Activated CD4-positive, alpha-beta T cell treated with anti-CD3 and anti-CD28 coated beads, Interleukin-2, amount 10 ng/mL, durations not matched to agents 7 days and 5 days (primary cell): ENCODE measurements at regions not wholly inside any gene's neighbourhood (a gene's known extent, or its start where the extent isn't known, plus 50 kb on each side); places are given as distances from the start of the nearest gene placed in this dataset.

Experiments used
- CTCF ChIA-PET: fragments of 350-600 bp; sonication (Branson Sonifier 250); formaldehyde crosslinking; loops from one replicate; lab custom pipeline; 2021; ENCODE audit warnings: antibody characterized with exemption; lab: Charles Lee
- POLR2A ChIA-PET: fragments of 350-600 bp; sonication (Branson Sonifier 250); formaldehyde crosslinking; loops from one replicate; lab custom pipeline; 2021; ENCODE audit warnings: antibody characterized with exemption; lab: Charles Lee
- DNase-seq: peaks from one replicate; pipeline ENCODE4 v3.0.0-alpha.2; 2020
- H3K27ac Mint-ChIP-seq: one replicate; pipeline ENCODE4 v1.8.0; 2021; ENCODE audit warnings: mild to moderate bottlenecking, moderate library complexity, mixed read lengths
- H3K27me3 Mint-ChIP-seq: one replicate; pipeline ENCODE4 v1.8.0; 2021; ENCODE audit warnings: mixed read lengths
- H3K36me3 Mint-ChIP-seq: one replicate; pipeline ENCODE4 v1.8.0; 2021; ENCODE audit warnings: low read depth, mixed read lengths
- H3K4me1 Mint-ChIP-seq: one replicate; pipeline ENCODE4 v1.8.0; 2021; ENCODE audit warnings: mixed read lengths
- H3K4me3 Mint-ChIP-seq: one replicate; pipeline ENCODE4 v1.8.0; 2021; ENCODE audit warnings: mild to moderate bottlenecking, moderate library complexity, mixed read lengths
- H3K9me3 Mint-ChIP-seq: one replicate; pipeline ENCODE4 v1.8.0; 2021; ENCODE audit warnings: mixed read lengths

DNA sequence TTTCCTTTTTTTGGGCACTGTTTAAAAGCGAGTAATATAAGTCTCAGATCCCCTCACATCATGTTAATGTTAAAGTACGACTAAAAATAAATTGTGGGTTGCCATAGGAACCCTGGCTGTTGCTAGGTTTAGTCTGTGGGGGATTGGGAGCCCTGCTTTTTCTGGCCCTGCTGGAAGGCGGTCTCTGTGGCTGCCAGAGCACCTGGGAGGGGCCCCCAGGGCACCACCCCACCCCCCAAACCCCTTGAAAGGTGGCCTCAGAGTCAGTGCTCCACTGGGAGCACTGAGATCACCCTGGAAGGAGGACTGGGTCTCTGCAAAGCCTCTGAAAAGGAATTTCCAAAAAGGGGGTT is 66.2 kb upstream of the NEURL1B start:
- H3K36me3 Mint-ChIP-seq = no peaks in the 10 kb centered on the region
- H3K27ac Mint-ChIP-seq = no peak overlapping the region
- peaks cover 3% of the 10 kb centered on the region for H3K27me3 Mint-ChIP-seq
- ChIA-PET POLR2A (no interaction called here), CTCF (no interaction called here)
- H3K4me3 Mint-ChIP-seq = no peak overlapping the region
- no peaks in the 10 kb centered on the region for H3K4me1 Mint-ChIP-seq
- DNase-seq = no peak
- no peaks in the 10 kb centered on the region for H3K9me3 Mint-ChIP-seq

DNA sequence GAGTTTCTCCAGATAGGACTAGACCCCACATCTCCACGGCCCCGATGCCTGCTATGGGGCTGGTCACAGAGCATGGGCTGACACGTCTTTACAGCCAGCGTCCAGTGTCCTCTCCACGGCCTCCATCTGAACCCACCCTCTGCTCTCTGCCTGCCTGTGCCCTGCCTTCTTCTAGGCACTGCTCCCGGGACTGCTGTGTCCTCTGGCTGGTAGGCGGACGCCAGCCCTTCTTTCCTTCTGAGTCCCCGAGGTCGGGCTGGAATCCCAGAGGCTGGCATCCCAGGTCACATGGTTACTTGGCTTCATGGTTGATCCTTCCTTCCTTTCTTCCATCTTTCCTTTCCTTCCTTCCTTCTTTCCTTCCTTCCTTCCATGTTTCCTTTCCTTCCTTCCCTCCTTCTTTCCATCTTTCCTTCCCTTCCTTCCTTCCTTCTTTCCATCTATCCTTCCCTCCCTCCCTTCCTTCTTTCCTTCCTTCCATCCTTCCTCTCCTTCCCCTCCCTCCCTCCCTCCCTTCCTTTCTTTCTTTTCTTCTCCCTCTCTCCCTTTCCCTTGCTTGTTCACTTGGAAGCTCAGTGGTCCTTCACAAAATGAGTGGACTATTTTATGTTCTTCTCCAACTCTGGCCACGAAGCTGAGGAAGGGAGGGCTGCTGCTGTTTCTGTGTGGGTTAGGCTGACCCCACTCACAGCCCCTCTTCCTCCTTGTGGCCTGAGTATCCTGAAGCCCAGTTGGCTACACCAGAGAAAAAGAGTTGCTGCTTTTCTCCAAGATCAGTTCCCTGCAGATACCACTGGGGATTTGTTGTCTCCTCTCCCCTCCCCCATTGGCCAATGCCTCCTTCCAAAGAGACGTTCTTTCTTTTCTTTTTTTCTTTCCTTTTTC is 66.8 kb upstream of the NEURL1B start:
- ChIA-PET CTCF (interaction anchor here (0.9 kb wide), 1 partner anchor 18 kb away, joined by 3 read pairs; no protein-coding TSS in a partner anchor), POLR2A (no interaction called here)
- Mint-ChIP-seq H3K27ac (no peak overlapping the region), H3K4me3 (no peak overlapping the region), H3K27me3 (peaks cover 3% of the 10 kb centered on the region), H3K4me1 (no peaks in the 10 kb centered on the region), H3K9me3 (no peaks in the 10 kb centered on the region), H3K36me3 (no peaks in the 10 kb centered on the region)
- DNase-seq = no peak

DNA sequence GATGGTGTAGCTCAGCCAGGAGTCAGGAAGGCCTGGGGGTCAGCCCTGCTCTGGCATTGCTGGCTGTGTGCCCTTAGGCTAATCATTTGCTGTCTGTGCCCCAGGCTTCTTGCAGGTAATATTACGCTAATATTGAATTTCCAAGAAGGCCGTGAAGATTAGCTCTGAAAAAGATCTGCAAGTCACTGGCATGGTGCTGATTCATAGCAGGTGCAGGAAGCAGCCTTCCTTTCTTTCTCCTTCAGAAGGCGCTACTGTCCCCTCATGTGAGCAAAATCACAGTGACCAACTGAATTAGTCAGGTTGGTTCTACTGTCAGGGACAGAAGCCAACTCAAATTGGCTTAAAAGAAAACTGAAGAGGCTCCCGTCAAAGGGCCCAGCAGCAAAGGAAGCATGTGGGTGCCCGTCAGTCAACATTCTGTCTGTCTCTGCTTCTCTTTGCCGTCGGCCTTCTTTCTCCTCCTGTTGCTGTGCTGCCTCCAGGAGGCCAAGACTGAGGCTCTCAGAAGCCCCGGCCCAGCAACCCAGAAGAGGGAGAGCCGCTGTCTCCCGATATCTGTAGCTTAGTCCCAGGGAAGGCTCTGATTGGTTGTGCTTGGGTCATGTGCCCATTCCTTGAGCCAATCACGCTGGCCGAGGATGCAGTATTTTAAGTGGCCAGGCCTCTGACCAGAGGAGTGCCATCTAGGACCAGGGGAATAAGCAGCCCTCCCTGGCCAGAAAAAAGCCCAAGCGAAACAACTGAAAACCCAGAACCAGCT is 67.8 kb upstream of the NEURL1B start:
- no peak overlapping the region for H3K4me3 Mint-ChIP-seq
- CTCF ChIA-PET = interaction anchor here (0.9 kb wide), 1 partner anchor 17 kb away, joined by 3 read pairs; no protein-coding TSS in a partner anchor

DNA sequence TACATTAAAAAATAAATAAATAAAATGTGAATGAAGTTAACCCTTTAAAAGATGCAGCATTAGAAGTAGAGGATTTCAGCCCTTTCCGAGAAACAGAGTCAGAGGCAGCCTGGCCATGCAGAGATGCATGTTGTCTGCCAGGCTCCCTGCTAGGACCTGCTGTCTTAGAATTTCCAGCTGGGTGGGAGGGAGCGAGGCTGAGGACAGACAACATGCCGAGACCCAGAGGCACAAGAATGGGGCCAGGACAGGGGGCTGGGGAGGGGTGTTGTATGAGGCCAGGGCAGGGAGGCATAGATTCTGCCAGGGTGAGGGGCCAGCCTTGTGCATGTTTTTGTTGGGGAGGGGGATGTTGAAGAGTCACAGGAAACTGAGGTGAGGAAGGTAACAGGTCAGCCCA is 68.6 kb upstream of the NEURL1B start:
- POLR2A ChIA-PET = no interaction called here
- CTCF ChIA-PET = no interaction called here
- no peak overlapping the region for H3K27ac Mint-ChIP-seq
- H3K36me3 Mint-ChIP-seq = no peaks in the 10 kb centered on the region
- no peaks in the 10 kb centered on the region for H3K4me1 Mint-ChIP-seq
- no peaks in the 10 kb centered on the region for H3K9me3 Mint-ChIP-seq
- no peak overlapping the region for H3K4me3 Mint-ChIP-seq
- peaks cover 3% of the 10 kb centered on the region for H3K27me3 Mint-ChIP-seq
- no peak for DNase-seq

More for the DNA sequence above, 67.8 kb upstream of the NEURL1B start:
- Mint-ChIP-seq H3K4me1 (no peaks in the 10 kb centered on the region), H3K9me3 (no peaks in the 10 kb centered on the region), H3K27ac (no peak overlapping the region), H3K27me3 (peaks cover 3% of the 10 kb centered on the region), H3K36me3 (no peaks in the 10 kb centered on the region)
- DNase-seq = no peak
- POLR2A ChIA-PET = no interaction called here

DNA sequence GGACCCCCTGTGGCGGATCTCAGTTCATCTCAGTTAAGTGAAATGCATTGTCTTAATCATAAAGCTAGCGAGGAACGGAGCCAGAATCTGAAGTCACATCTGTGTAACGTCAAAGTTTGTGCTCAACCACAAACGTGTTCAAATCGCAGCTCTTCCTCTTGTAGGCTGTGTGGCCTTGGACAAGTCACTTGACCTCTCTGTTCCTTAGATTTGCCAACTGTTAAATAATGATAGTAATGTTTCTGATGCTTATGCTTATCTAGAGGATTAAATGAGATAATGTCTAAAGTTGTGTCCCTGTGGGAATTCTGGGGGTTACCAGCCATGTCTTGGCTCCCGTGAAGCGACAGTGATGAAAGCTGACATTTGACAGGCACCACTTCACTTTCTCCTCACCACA is 69.2 kb upstream of the NEURL1B start:
- CTCF ChIA-PET = no interaction called here
- DNase-seq = no peak
- Mint-ChIP-seq H3K36me3 (no peaks in the 10 kb centered on the region), H3K27ac (no peak overlapping the region), H3K4me3 (no peak overlapping the region), H3K27me3 (peaks cover 3% of the 10 kb centered on the region), H3K9me3 (no peaks in the 10 kb centered on the region), H3K4me1 (no peaks in the 10 kb centered on the region)
- POLR2A ChIA-PET = no interaction called here

DNA sequence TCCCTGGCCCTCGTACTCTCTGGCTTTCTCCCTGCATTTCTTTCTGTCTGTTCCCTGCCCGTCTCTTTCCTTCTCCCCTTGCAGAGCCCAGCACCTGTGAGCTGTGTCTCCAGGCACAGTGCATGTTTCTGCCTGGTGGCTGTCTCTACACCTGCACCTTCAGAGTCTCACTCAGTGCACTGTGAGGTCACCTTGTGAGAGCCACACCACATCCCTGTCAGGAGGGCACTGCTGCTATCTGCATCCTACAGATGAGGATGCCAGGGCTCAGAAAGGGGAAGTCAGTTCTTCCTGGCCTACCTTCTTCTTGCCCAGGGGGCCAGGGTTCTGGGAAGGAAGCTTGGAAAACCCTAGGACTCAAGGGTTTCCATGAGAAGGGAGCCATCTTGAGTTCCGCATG is 69.7 kb upstream of the NEURL1B start:
- Mint-ChIP-seq H3K9me3 (no peaks in the 10 kb centered on the region), H3K4me1 (no peaks in the 10 kb centered on the region), H3K36me3 (no peaks in the 10 kb centered on the region), H3K27me3 (peaks cover 3% of the 10 kb centered on the region), H3K27ac (no peak overlapping the region), H3K4me3 (no peak overlapping the region)
- POLR2A ChIA-PET = no interaction called here
- CTCF ChIA-PET = no interaction called here
- DNase-seq = no peak

DNA sequence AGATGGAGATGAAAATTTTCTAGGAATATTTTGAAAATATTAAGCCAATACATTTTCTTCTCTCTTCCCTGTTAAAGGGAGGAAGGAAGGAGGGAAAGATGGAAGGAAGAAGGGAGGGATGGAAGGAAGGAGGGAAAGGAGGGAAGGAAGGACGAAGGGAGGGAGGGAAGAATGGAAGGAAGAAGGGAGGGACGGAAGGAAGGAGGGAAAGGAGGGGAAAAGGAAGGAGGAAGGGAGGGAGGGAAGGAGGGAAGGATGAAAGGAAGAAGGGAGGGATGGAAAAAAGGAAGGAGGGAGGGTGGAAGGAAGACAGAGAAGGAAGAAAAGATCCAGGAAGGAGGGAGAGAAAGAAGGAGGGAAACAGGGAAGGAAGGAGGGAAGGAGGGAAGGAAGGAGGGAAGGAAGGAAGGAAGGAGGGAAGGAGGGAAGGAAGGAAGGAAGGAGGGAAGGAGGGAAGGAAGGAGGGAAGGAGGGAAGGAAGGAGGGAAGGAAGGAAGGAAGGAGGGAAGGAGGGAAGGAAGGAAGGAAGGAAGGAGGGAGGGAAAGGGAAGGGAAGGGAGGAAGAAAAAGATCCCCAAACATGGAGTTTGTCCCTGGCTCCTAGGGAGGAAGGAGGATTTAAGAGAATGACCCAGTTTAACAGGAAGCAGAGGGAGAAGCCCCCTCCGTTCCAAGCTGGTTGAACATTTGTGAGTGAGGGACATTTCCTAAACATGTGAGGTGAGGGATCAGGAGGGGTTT is 70.3 kb upstream of the NEURL1B start:
- H3K9me3 Mint-ChIP-seq = no peaks in the 10 kb centered on the region
- CTCF ChIA-PET = no interaction called here
- no peak overlapping the region for H3K27ac Mint-ChIP-seq
- POLR2A ChIA-PET = no interaction called here
- H3K36me3 Mint-ChIP-seq = no peaks in the 10 kb centered on the region
- no peak for DNase-seq
- peaks cover 1% of the 10 kb centered on the region for H3K27me3 Mint-ChIP-seq
- no peak overlapping the region for H3K4me3 Mint-ChIP-seq
- no peaks in the 10 kb centered on the region for H3K4me1 Mint-ChIP-seq

DNA sequence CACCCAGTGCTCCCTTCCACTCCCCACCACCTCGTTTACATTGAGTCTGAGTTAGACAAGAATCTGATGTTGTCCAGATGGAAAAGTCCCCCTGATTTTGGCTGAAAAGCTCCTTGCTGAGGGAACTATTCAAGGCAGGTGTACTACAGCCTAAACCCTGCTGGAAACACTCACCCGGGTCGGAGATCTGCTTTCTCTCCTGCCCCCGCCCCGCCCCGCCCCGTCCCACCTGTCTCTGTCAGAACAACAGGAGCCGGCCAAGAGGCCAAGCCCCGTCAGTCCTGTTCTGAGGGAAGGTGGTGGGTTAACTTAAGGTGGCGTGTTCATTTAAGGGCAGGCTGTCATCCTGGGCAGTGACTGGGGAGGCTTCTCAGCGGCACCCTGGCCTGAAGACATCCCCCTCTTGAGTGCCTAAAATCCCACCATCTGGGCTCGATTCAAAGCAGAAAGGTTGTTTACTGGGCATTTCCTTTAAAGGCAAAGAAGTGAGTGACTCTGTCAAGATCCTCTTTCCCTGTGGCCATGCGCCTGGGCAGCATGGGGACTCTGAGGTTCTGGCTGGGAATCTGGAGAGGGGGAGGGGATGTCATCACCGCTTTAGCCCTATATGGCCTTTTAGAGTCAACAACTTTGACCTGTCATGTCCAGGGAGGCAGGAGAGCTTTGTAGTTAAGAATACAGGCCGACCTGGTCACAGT is 71.1 kb upstream of the NEURL1B start:
- CTCF ChIA-PET = no interaction called here

DNA sequence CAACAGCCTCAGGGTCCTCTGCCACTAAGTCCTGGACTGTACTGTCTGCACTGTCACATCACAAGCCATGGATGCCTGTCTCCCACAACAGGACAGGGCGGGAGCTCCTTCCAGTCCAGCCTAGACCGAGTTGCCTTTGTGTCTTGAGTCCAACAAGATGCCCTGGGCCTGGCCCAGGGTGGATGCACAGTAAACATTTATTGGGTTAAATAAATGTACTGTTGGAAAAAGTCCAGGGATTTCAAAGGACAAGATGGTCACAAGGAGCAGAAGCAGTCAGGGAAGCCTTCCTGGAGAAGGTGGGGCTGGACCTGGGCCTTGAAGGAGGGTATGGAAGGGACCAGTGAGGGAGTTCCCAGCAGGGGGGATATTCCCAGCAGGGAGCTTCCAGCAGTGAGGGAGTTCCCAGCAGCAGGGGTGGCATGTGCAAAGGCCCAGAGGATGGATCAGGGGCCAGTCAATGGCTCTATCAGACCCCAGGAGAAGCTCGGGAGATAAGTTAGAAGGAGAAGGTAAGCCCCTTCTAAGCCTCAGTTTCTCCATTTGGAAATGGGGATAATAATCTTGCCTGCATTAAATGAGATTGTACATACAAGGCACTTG is 72.7 kb upstream of the NEURL1B start:
- Mint-ChIP-seq H3K4me1 (no peaks in the 10 kb centered on the region), H3K36me3 (no peaks in the 10 kb centered on the region), H3K27me3 (no peaks in the 10 kb centered on the region), H3K4me3 (no peak overlapping the region), H3K27ac (no peak overlapping the region), H3K9me3 (no peaks in the 10 kb centered on the region)
- no peak for DNase-seq
- ChIA-PET POLR2A (no interaction called here), CTCF (interaction anchor here (0.9 kb wide), 1 partner anchor 16 kb away, joined by 4 read pairs; no protein-coding TSS in a partner anchor)

More for the DNA sequence above, 71.1 kb upstream of the NEURL1B start:
- no peak for DNase-seq
- Mint-ChIP-seq H3K27ac (no peak overlapping the region), H3K4me3 (no peak overlapping the region), H3K9me3 (no peaks in the 10 kb centered on the region), H3K27me3 (no peaks in the 10 kb centered on the region), H3K36me3 (no peaks in the 10 kb centered on the region), H3K4me1 (no peaks in the 10 kb centered on the region)
- POLR2A ChIA-PET = no interaction called here

DNA sequence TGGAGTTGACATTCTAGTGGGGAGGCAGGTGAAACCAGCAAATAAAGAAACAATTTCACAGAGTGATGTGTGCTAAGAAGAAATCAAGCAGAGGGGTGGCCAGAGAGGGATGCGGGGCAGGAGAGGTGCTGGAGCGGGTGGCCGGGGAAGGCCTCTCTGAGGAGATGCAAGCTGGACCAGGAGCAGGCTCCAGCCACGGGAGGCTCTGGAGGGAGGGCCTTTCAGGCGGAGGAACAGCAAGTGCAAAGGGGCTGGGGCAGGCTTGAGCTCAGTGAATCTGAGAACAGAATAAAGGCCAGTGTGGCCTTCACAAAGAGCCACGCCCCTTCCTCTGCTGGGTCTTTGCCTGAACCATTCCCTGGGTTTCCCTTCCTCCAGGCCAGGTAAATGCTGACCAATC is 73.2 kb upstream of the NEURL1B start:
- CTCF ChIA-PET = interaction anchor here (0.9 to 1.1 kb wide), 2 partner anchors 9 to 16 kb away, joined by 3 to 4 read pairs; no protein-coding TSS in a partner anchor
- no peak overlapping the region for H3K27ac Mint-ChIP-seq
- no peak overlapping the region for H3K4me3 Mint-ChIP-seq
- no peaks in the 10 kb centered on the region for H3K4me1 Mint-ChIP-seq
- POLR2A ChIA-PET = no interaction called here
- H3K27me3 Mint-ChIP-seq = no peaks in the 10 kb centered on the region
- no peaks in the 10 kb centered on the region for H3K9me3 Mint-ChIP-seq
- no peaks in the 10 kb centered on the region for H3K36me3 Mint-ChIP-seq
- DNase-seq = no peak

DNA sequence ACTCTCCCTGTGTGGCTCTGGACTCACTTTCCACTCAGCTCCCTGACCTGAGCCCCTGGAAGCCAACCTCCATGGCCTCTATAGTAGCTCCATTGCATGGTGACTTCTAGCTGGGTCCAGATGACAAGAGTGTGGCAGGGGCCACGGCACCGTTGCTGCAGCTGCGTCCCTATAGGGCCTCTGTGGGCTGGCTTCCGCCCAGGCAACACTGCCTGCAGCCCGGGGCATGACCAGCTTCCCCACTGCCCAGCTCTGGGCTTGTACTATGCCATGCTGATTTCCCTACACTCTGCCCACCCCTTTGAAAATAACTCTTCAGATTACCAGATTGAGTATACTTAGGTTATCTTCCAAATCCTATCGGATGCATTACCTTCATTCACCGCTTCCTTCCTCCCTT is 73.8 kb upstream of the NEURL1B start:
- DNase-seq = no peak
- Mint-ChIP-seq H3K4me3 (no peak overlapping the region), H3K9me3 (no peaks in the 10 kb centered on the region), H3K27me3 (no peaks in the 10 kb centered on the region), H3K4me1 (no peaks in the 10 kb centered on the region), H3K36me3 (no peaks in the 10 kb centered on the region), H3K27ac (no peak overlapping the region)
- ChIA-PET POLR2A (no interaction called here), CTCF (interaction anchor here (0.9 to 1.1 kb wide), 2 partner anchors 9 to 17 kb away, joined by 3 to 4 read pairs; no protein-coding TSS in a partner anchor)
